Cardiac septum (tissue), 1 donor: ENCODE measurements at regions not wholly inside any gene's neighbourhood (a gene's known extent, or its start where the extent isn't known, plus 50 kb on each side); places are given as distances from the start of the nearest gene placed in this dataset.

Source experiments
- DNase-seq: peaks from one replicate; pipeline ENCODE4 v3.0.0-alpha.2; 2020; ENCODE audit warnings: low spot score
- intact Hi-C: fragments of 100-400 bp; cut with DNase I; formaldehyde crosslinking; loops from one replicate; pipeline ENCODE4 v1.14.0; 2022
- donor health status: DM: no; HTN: no; CAD: no.

- DNase-seq, result no peak
- intact Hi-C loops, result loop anchor here (2.0 kb wide), 1 partner anchor 78 kb away; the partner anchor contains the start of gene ARF6
Measured at GRCh38 chr14:49970474-49971147, 77.7 kb downstream of the ARF6 start.

- intact Hi-C loops, result loop anchor here (2.0 kb wide), 1 partner anchor 79 kb away; the partner anchor contains the start of gene ARF6
- no peak for DNase-seq
Measured at GRCh38 chr14:49971156-49972130, 78.6 kb downstream of the ARF6 start.

GRCh38 chr14:49972131-49972671 is 79.3 kb downstream of the ARF6 start:
- no peak for DNase-seq
- intact Hi-C loops, result no loop called here

GRCh38 chr14:49972823-49973222 is 79.9 kb downstream of the ARF6 start:
- intact Hi-C loops, result no loop called here
- no peak for DNase-seq

- DNase-seq, result no peak
- intact Hi-C loops, result no loop called here
Measured at GRCh38 chr14:49975276-49975675, 82.4 kb downstream of the ARF6 start.

GRCh38 chr14:49975799-49976198 is 82.9 kb downstream of the ARF6 start:
- intact Hi-C loops, result no loop called here
- DNase-seq, result no peak

GRCh38 chr14:49977126-49977841 is 84.4 kb downstream of the ARF6 start:
- intact Hi-C loops, result no loop called here
- no peak for DNase-seq

GRCh38 chr14:49980027-49980426 is 87.1 kb downstream of the ARF6 start:
- intact Hi-C loops, result no loop called here
- DNase-seq, result no peak

- no peak for DNase-seq
- intact Hi-C loops, result no loop called here
Measured at GRCh38 chr14:49982082-49982481, 89.2 kb downstream of the ARF6 start.

GRCh38 chr14:49982501-49982951 is 89.6 kb downstream of the ARF6 start:
- intact Hi-C loops, result no loop called here

GRCh38 chr14:49984424-49984823 is 91.5 kb downstream of the ARF6 start:
- intact Hi-C loops, result no loop called here
- DNase-seq, result no peak

More at GRCh38 chr14:49982501-49982951, 89.6 kb downstream of the ARF6 start:
- no peak for DNase-seq

GRCh38 chr14:49986343-49987014 is 93.6 kb downstream of the ARF6 start:
- no peak for DNase-seq
- intact Hi-C loops, result no loop called here

GRCh38 chr14:49988080-49988990 is 95.5 kb downstream of the ARF6 start:
- intact Hi-C loops, result no loop called here
- DNase-seq, result no peak

GRCh38 chr14:49989966-49990365 is 97.1 kb downstream of the ARF6 start:
- DNase-seq, result no peak
- intact Hi-C loops, result no loop called here

- intact Hi-C loops, result no loop called here
- DNase-seq, result no peak
Measured at GRCh38 chr14:49991491-49991890, 98.6 kb downstream of the ARF6 start.

GRCh38 chr14:49992036-49992435 is 99.2 kb downstream of the ARF6 start:
- intact Hi-C loops, result no loop called here
- no peak for DNase-seq

GRCh38 chr14:49992448-49992847 is 99.6 kb downstream of the ARF6 start:
- no peak for DNase-seq
- intact Hi-C loops, result no loop called here

- no peak for DNase-seq
- intact Hi-C loops, result no loop called here
Measured at GRCh38 chr14:49992901-49993339, 100.0 kb downstream of the ARF6 start.
